DND-41 (cell line): ENCODE measurements at regions not wholly inside any gene's neighbourhood (a gene's known extent, or its start where the extent isn't known, plus 50 kb on each side); places are given as distances from the start of the nearest gene placed in this dataset.

Experiments
- ATAC-seq: fragments of 200-7000 bp; cut with Tn5 transposase; 3 replicates; pipeline ENCODE4 v1.9.1; 2021; ENCODE audit warnings: low read depth; ENCODE audit not compliant: insufficient read depth
- DNase-seq: peaks from one replicate; pipeline ENCODE4 v3.0.0-alpha.2; 2020
- H2AFZ ChIP-seq: 2 replicates; pipeline ENCODE4 v1.6.0; 2012; ENCODE audit warnings: low read depth, low read length
- H3K27ac ChIP-seq: 2 replicates; pipeline ENCODE4 v1.5.1; 2012; ENCODE audit warnings: low read length, inconsistent platforms
- H3K27me3 ChIP-seq: fragments of 200-600 bp; sonication (generic); 2 replicates; pipeline ENCODE4 v1.6.0; 2012; ENCODE audit warnings: low read length, mild to moderate bottlenecking, inconsistent platforms; ENCODE audit not compliant: insufficient read depth, poor library complexity
- H3K36me3 ChIP-seq: 2 replicates; pipeline ENCODE4 v1.5.1; 2012; ENCODE audit warnings: low read length, inconsistent platforms; ENCODE audit not compliant: insufficient read depth
- H3K4me1 ChIP-seq: 2 replicates; pipeline ENCODE4 v1.5.1; 2012; ENCODE audit warnings: mild to moderate bottlenecking, low read length; ENCODE audit not compliant: insufficient read depth
- H3K4me2 ChIP-seq: 2 replicates; pipeline ENCODE4 v1.6.0; 2012; ENCODE audit warnings: mild to moderate bottlenecking, moderate library complexity, low read length, inconsistent platforms; ENCODE audit not compliant: insufficient read depth
- H3K4me3 ChIP-seq, 2 experiments: fragments of 200-600 bp in 1 of 2; shearing (Covaris generic) in 1 of 2; 2 replicates each; pipeline ENCODE4 v1.5.1; 2012 to 2016; ENCODE audit warnings: inconsistent platforms in 2 of 2, low read length in 2 of 2, mild to moderate bottlenecking in 2 of 2, low read depth in 1 of 2, moderate library complexity in 1 of 2
- H3K79me2 ChIP-seq: 2 replicates; pipeline ENCODE4 v1.6.0; 2012; ENCODE audit warnings: low read length, inconsistent platforms; ENCODE audit not compliant: insufficient read depth
- H3K9ac ChIP-seq: 2 replicates; pipeline ENCODE4 v1.6.0; 2012; ENCODE audit warnings: low read depth, mild to moderate bottlenecking, inconsistent platforms, low read length, moderate library complexity
- H3K9me3 ChIP-seq: 2 replicates; pipeline ENCODE4 v1.5.1; 2012; ENCODE audit warnings: low read length, moderate library complexity, mild to moderate bottlenecking, inconsistent platforms; ENCODE audit not compliant: insufficient read depth, severe bottlenecking
- H4K20me1 ChIP-seq: 2 replicates; pipeline ENCODE4 v1.6.0; 2012; ENCODE audit warnings: low read length; ENCODE audit not compliant: insufficient read depth
- EZH2 ChIP-seq: IDR thresholded peaks from 3 replicates; pipeline ENCODE4 v1.6.1; 2012; ENCODE audit warnings: borderline replicate concordance, low read depth, mild to moderate bottlenecking, moderate library complexity, low read length, inconsistent platforms; ENCODE audit not compliant: severe bottlenecking
- TF ChIP-seq, protein P1 (sequence below): IDR thresholded peaks from 2 replicates; pipeline ENCODE4 v1.5.1; 2012; ENCODE audit warnings: borderline replicate concordance, low read length, moderate library complexity, mild to moderate bottlenecking; ENCODE audit not compliant: poor library complexity, severe bottlenecking; ENCODE audit errors: extremely low read depth

DNA sequence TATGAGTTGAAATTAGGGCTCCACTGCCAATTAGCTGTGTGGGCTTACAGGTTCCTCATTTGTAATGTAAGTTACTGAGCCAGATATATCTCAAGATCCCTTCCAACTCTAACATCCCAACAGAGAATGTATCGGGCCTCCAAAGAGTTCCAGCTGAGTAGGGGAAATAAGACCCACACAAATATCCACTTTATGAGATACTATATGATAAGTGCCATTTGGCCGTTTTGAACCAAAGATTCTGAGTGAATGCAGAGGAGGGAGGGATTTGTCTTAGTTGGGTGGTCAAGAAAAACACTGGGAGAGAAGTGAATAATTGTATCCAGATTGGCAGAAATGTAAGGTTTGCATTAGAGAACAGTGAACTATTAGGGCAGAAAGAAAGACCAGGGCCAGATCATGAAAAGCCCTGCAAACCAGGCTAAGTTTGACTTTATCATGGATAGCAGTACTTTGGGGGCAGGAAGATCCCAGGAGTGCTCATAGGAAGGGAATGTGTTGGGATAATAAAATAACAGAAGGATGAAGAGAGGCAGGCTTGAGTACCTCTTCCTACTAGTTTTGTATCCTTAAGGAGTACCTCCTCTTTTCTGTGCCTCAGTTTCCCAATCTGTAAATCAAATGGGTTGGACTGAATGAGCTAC lies 63.9 kb downstream of the RPL27A start:
- Histone ChIP-seq H3K79me2 (no peaks in the 10 kb centered on the region), H3K27me3 (peaks cover 5% of the 10 kb centered on the region), H3K9ac (no peak overlapping the region), H3K4me1 (no peaks in the 10 kb centered on the region), H4K20me1 (no peaks in the 10 kb centered on the region), H3K9me3 (no peaks in the 10 kb centered on the region), H3K27ac (no peak overlapping the region), H3K4me2 (no peak overlapping the region), H3K36me3 (no peaks in the 10 kb centered on the region), H3K4me3 (no peak overlapping the region), H2AFZ (no peak overlapping the region)
- TF ChIP-seq, protein P1, sequence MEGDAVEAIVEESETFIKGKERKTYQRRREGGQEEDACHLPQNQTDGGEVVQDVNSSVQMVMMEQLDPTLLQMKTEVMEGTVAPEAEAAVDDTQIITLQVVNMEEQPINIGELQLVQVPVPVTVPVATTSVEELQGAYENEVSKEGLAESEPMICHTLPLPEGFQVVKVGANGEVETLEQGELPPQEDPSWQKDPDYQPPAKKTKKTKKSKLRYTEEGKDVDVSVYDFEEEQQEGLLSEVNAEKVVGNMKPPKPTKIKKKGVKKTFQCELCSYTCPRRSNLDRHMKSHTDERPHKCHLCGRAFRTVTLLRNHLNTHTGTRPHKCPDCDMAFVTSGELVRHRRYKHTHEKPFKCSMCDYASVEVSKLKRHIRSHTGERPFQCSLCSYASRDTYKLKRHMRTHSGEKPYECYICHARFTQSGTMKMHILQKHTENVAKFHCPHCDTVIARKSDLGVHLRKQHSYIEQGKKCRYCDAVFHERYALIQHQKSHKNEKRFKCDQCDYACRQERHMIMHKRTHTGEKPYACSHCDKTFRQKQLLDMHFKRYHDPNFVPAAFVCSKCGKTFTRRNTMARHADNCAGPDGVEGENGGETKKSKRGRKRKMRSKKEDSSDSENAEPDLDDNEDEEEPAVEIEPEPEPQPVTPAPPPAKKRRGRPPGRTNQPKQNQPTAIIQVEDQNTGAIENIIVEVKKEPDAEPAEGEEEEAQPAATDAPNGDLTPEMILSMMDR, result no peak
- no peak for TF ChIP-seq EZH2
- DNase-seq (no peak), ATAC-seq (no peak)

DNA sequence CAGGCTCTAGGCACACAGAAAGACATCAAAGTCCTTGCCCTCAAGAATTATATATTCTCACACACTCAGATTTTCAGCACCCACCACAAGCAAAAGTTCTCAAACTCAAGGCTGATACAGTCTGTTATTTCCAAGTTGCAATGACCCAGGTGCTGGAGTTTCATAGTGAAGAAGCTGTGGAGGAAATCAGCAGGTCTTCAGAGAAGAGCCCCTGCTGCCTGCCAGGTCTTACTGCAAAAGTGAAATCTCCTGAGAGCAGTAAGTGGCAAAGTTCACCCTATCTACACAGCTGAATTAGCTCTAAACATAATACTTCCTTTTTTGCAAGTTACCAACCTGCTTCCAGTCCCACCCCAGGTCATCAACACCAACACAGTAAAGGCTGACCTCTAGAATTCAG lies 64.6 kb downstream of the RPL27A start:
- Histone ChIP-seq H3K36me3 (no peaks in the 10 kb centered on the region), H3K9ac (no peak overlapping the region), H3K27me3 (peaks cover 5% of the 10 kb centered on the region), H3K4me3 (no peak overlapping the region), H3K9me3 (no peaks in the 10 kb centered on the region), H2AFZ (no peak overlapping the region), H3K27ac (no peak overlapping the region), H3K79me2 (no peaks in the 10 kb centered on the region), H3K4me1 (no peaks in the 10 kb centered on the region), H3K4me2 (no peak overlapping the region), H4K20me1 (no peaks in the 10 kb centered on the region)
- TF ChIP-seq, protein P1, result no peak
- TF ChIP-seq EZH2, result no peak
- ATAC-seq (no peak), DNase-seq (no peak)

DNA sequence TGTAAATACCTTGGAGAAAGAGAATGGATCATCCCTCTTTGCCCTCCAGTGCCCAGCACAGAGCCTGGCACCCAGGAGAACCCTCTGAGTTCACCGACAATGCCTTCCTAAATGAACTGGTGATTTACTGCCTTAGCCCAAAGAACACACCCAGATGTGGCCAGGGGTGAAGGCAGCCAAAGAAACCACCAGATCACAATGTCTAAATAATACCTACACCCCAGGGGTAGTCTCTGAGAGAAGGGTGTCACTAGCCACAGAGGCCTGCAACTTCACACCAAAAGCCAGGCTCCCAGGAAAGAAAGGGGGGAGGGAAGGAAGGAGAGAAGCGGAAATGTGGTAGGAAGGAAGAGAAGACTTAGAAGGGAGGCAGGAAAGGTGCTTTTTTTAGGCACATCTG lies 65.7 kb downstream of the RPL27A start:
- no peak overlapping the region for H2AFZ ChIP-seq
- TF ChIP-seq, protein P1, result no peak
- no peak for TF ChIP-seq EZH2
- peaks cover 5% of the 10 kb centered on the region for H3K27me3 ChIP-seq
- ATAC-seq (no peak), DNase-seq (no peak)
- H3K27ac ChIP-seq, result no peak overlapping the region
- no peak overlapping the region for H3K9ac ChIP-seq
- H3K9me3 ChIP-seq, result no peaks in the 10 kb centered on the region
- no peaks in the 10 kb centered on the region for H3K36me3 ChIP-seq
- no peak overlapping the region for H3K4me3 ChIP-seq
- no peaks in the 10 kb centered on the region for H3K79me2 ChIP-seq
- H3K4me1 ChIP-seq, result no peaks in the 10 kb centered on the region
- no peaks in the 10 kb centered on the region for H4K20me1 ChIP-seq
- H3K4me2 ChIP-seq, result no peak overlapping the region
